KMS-11 (cell line): ENCODE measurements at regions not wholly inside any gene's neighbourhood (a gene's known extent, or its start where the extent isn't known, plus 50 kb on each side); places are given as distances from the start of the nearest gene placed in this dataset.

Experiments
- H2AFZ ChIP-seq: fragments of 200-600 bp; sonication (generic); 2 replicates; pipeline ENCODE4 v1.6.1; 2016; ENCODE audit warnings: antibody characterized with exemption, mixed run types, low read depth
- H3K27ac ChIP-seq: fragments of 200-600 bp; sonication (generic); 2 replicates; pipeline ENCODE4 v1.6.1; 2016; ENCODE audit warnings: mild to moderate bottlenecking, mixed run types
- H3K27me3 ChIP-seq: fragments of 200-600 bp; sonication (generic); 2 replicates; pipeline ENCODE4 v1.6.1; 2017; ENCODE audit warnings: mild to moderate bottlenecking, low read depth, mixed run types, moderate library complexity; ENCODE audit not compliant: insufficient read depth
- H3K36me3 ChIP-seq: fragments of 200-600 bp; sonication (generic); 2 replicates; pipeline ENCODE4 v1.6.1; 2017; ENCODE audit warnings: mild to moderate bottlenecking, mixed run types; ENCODE audit not compliant: insufficient read depth
- H3K4me1 ChIP-seq: fragments of 200-600 bp; sonication (generic); 2 replicates; pipeline ENCODE4 v1.6.1; 2016; ENCODE audit warnings: mild to moderate bottlenecking, low read depth, mixed run types; ENCODE audit not compliant: poor library complexity, severe bottlenecking
- H3K4me2 ChIP-seq: fragments of 200-600 bp; sonication (generic); 2 replicates; pipeline ENCODE4 v1.7.0; 2016; ENCODE audit warnings: mild to moderate bottlenecking, mixed run types
- H3K4me3 ChIP-seq: fragments of 200-600 bp; sonication (generic); IDR thresholded peaks from 2 replicates; pipeline ENCODE4 v1.6.1; 2017; ENCODE audit warnings: low read depth, low read length, mixed read lengths; ENCODE audit not compliant: insufficient read depth
- H3K79me2 ChIP-seq: fragments of 200-600 bp; sonication (generic); 2 replicates; pipeline ENCODE4 v1.6.1; 2016; ENCODE audit warnings: low read depth, mixed run types; ENCODE audit not compliant: insufficient read depth
- H3K9ac ChIP-seq: fragments of 200-600 bp; sonication (generic); 2 replicates; pipeline ENCODE4 v1.6.1; 2016; ENCODE audit warnings: mild to moderate bottlenecking, mixed run types
- H4K20me1 ChIP-seq: fragments of 200-600 bp; sonication (generic); 2 replicates; pipeline ENCODE4 v1.6.1; 2016; ENCODE audit warnings: mild to moderate bottlenecking, mixed run types; ENCODE audit not compliant: insufficient read depth
- CTCF ChIP-seq: fragments of 200-600 bp; sonication (generic); conservative IDR thresholded peaks from 2 replicates; pipeline ENCODE4 v1.6.1; 2017; ENCODE audit warnings: low read depth, mild to moderate bottlenecking, antibody characterized with exemption, low read length, moderate library complexity, mixed read lengths

- Histone ChIP-seq H3K36me3 (no peaks in the 10 kb centered on the region), H4K20me1 (no peaks in the 10 kb centered on the region), H3K4me1 (no peaks in the 10 kb centered on the region), H3K9ac (no peak overlapping the region), H3K4me3 (no peak overlapping the region), H2AFZ (no peak overlapping the region), H3K79me2 (no peaks in the 10 kb centered on the region), H3K27me3 (no peaks in the 10 kb centered on the region), H3K27ac (no peak overlapping the region), H3K4me2 (no peak overlapping the region)
- no peak for TF ChIP-seq CTCF
These were observed 155.2 kb upstream of the ZFP64 start for GRCh38 chr20:52346797-52347196.

- no peaks in the 10 kb centered on the region for H3K27me3 ChIP-seq
- H3K4me1 ChIP-seq = no peaks in the 10 kb centered on the region
- no peak overlapping the region for H3K4me2 ChIP-seq
- H3K79me2 ChIP-seq = no peaks in the 10 kb centered on the region
- H3K36me3 ChIP-seq = no peaks in the 10 kb centered on the region
- H4K20me1 ChIP-seq = no peaks in the 10 kb centered on the region
- H3K27ac ChIP-seq = no peak overlapping the region
- H3K9ac ChIP-seq = no peak overlapping the region
- no peak for TF ChIP-seq CTCF
- no peak overlapping the region for H3K4me3 ChIP-seq
- no peak overlapping the region for H2AFZ ChIP-seq
These were observed 151.3 kb upstream of the ZFP64 start for GRCh38 chr20:52342913-52343312.

- H3K4me3 ChIP-seq = no peak overlapping the region
- H3K27me3 ChIP-seq = no peaks in the 10 kb centered on the region
These were observed 148.6 kb upstream of the ZFP64 start for GRCh38 chr20:52340036-52340634.

GRCh38 chr20:52332649-52333250, 141.2 kb upstream of the ZFP64 start:
- no peak overlapping the region for H3K9ac ChIP-seq

More at GRCh38 chr20:52340036-52340634, 148.6 kb upstream of the ZFP64 start:
- TF ChIP-seq CTCF = no peak
- Histone ChIP-seq H3K27ac (no peak overlapping the region), H4K20me1 (no peaks in the 10 kb centered on the region), H3K36me3 (no peaks in the 10 kb centered on the region), H3K79me2 (no peaks in the 10 kb centered on the region), H2AFZ (no peak overlapping the region), H3K4me2 (no peak overlapping the region), H3K9ac (no peak overlapping the region), H3K4me1 (no peaks in the 10 kb centered on the region)

More at GRCh38 chr20:52332649-52333250, 141.2 kb upstream of the ZFP64 start:
- Histone ChIP-seq H3K27me3 (no peaks in the 10 kb centered on the region), H3K27ac (no peak overlapping the region), H3K4me1 (no peaks in the 10 kb centered on the region), H3K4me3 (no peak overlapping the region), H2AFZ (no peak overlapping the region), H3K36me3 (no peaks in the 10 kb centered on the region), H4K20me1 (no peaks in the 10 kb centered on the region), H3K79me2 (no peaks in the 10 kb centered on the region), H3K4me2 (no peak overlapping the region)
- TF ChIP-seq CTCF = no peak
